ENCODE measurements at regions not wholly inside any gene's neighbourhood (a gene's known extent, or its start where the extent isn't known, plus 50 kb on each side); places are given as distances from the start of the nearest gene placed in this dataset.

GRCh38 chr7:131899271-131900030 lies 343.0 kb upstream of the PODXL start:
- FAIRE-seq: no peak
- no peak for DNase-seq (ENCODE audit: low spot score)

- DNase-seq (ENCODE audit: low spot score): peak; percentile 24
- no peak for FAIRE-seq
These were observed 342.0 kb upstream of the PODXL start for GRCh38 chr7:131898418-131898817.

- DNase-seq (ENCODE audit: low spot score): no peak
- FAIRE-seq: no peak
These were observed 341.4 kb upstream of the PODXL start for GRCh38 chr7:131897790-131898165.

GRCh38 chr7:131897016-131897789 lies 340.8 kb upstream of the PODXL start:
- DNase-seq (ENCODE audit: low spot score): peak; percentile 54
- FAIRE-seq: peak; percentile 9

GRCh38 chr7:131896165-131896863 lies 339.9 kb upstream of the PODXL start:
- DNase-seq (ENCODE audit: low spot score) (no peak), FAIRE-seq (no peak)

- FAIRE-seq (peak; percentile 23), DNase-seq (ENCODE audit: low spot score) (peak; percentile 55)
These were observed 339.2 kb upstream of the PODXL start for GRCh38 chr7:131895541-131896164.

GRCh38 chr7:131893631-131894340 lies 337.4 kb upstream of the PODXL start:
- no peak for FAIRE-seq
- no peak for DNase-seq (ENCODE audit: low spot score)

- DNase-seq (ENCODE audit: low spot score): no peak
- FAIRE-seq: no peak
These were observed 333.7 kb upstream of the PODXL start for GRCh38 chr7:131890176-131890575.

- no peak for FAIRE-seq
- peak; percentile 22 for DNase-seq (ENCODE audit: low spot score)
These were observed 333.2 kb upstream of the PODXL start for GRCh38 chr7:131889572-131890150.

- DNase-seq (ENCODE audit: low spot score): no peak
- no peak for FAIRE-seq
These were observed 327.3 kb upstream of the PODXL start for GRCh38 chr7:131883769-131884168.

- FAIRE-seq (no peak), DNase-seq (ENCODE audit: low spot score) (no peak)
These were observed 326.8 kb upstream of the PODXL start for GRCh38 chr7:131883196-131883595.

- DNase-seq (ENCODE audit: low spot score) (no peak), FAIRE-seq (no peak)
These were observed 325.9 kb upstream of the PODXL start for GRCh38 chr7:131882321-131882720.

GRCh38 chr7:131880078-131880477 lies 323.6 kb upstream of the PODXL start:
- FAIRE-seq (no peak), DNase-seq (ENCODE audit: low spot score) (no peak)

GRCh38 chr7:131879424-131879823 lies 323.0 kb upstream of the PODXL start:
- FAIRE-seq (no peak), DNase-seq (ENCODE audit: low spot score) (no peak)

- FAIRE-seq: no peak
- DNase-seq (ENCODE audit: low spot score): no peak
These were observed 322.3 kb upstream of the PODXL start for GRCh38 chr7:131878777-131879176.

- DNase-seq (ENCODE audit: low spot score): no peak
- FAIRE-seq: no peak
These were observed 317.2 kb upstream of the PODXL start for GRCh38 chr7:131873581-131873980.

GRCh38 chr7:131869986-131870385 lies 313.6 kb upstream of the PODXL start:
- FAIRE-seq: no peak
- DNase-seq (ENCODE audit: low spot score): no peak

GRCh38 chr7:131869169-131869844 lies 312.9 kb upstream of the PODXL start:
- FAIRE-seq: no peak
- no peak for DNase-seq (ENCODE audit: low spot score)

GRCh38 chr7:131867461-131867860 lies 311.0 kb upstream of the PODXL start:
- FAIRE-seq: no peak

GRCh38 chr7:131865911-131866310 lies 309.5 kb upstream of the PODXL start:
- FAIRE-seq (no peak), DNase-seq (ENCODE audit: low spot score) (no peak)

More at GRCh38 chr7:131867461-131867860, 311.0 kb upstream of the PODXL start:
- DNase-seq (ENCODE audit: low spot score): no peak

Data from urothelium cell line (cell line).